ENCODE measurements at regions not wholly inside any gene's neighbourhood (a gene's known extent, or its start where the extent isn't known, plus 50 kb on each side); places are given as distances from the start of the nearest gene placed in this dataset.

DNA sequence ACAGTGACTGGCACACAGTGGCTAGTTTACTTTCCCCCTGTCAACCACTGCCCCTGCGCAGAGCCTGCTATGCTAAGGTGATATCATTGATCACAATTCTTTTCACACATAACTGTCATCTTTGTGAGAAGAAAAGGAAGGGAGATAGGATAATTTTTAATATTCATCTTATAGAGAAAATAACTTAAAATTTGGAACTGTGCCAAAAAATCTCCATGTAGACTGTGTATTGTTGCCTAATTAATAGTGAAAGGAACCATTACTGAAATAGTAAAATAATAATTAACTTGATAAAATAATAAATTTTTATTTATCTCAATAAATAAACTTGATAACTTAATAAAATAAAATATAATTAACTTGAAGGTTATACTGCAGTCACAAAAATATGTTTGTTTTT is 1069.4 kb downstream of the C4orf33 start:
- Histone ChIP-seq H3K4me3 (ENCODE audit: low read depth, low read length) (no peak overlapping the region), H3K79me2 (ENCODE audit: control insufficient read depth, insufficient read depth, low read length, poor library complexity) (no peaks in the 10 kb centered on the region), H2BK12ac (ENCODE audit: low read length) (no peak overlapping the region), H3K18ac (ENCODE audit: low read length) (no peak overlapping the region), H2AK5ac (ENCODE audit: low read length) (no peak overlapping the region), H3K27me3 (ENCODE audit: insufficient read depth, low read length) (no peaks in the 10 kb centered on the region), H3K36me3 (ENCODE audit: control insufficient read depth in 1 of 2, insufficient read depth in 2 of 2, low read length in 2 of 2) (no peaks in the 10 kb centered on the region), H3K14ac (ENCODE audit: low read length) (no peak overlapping the region), H3K4ac (ENCODE audit: low read depth, low read length) (no peak overlapping the region), H2AFZ (ENCODE audit: insufficient read depth, low read length, poor library complexity) (no peak overlapping the region), H2BK5ac (ENCODE audit: low read depth, low read length, poor library complexity) (no peak overlapping the region), H4K8ac (ENCODE audit: low read depth, low read length) (no peak overlapping the region), H3K9me3 (ENCODE audit: insufficient read depth, low read depth, low read length) (no peaks in the 10 kb centered on the region), H4K12ac (ENCODE audit: low read depth, low read length) (no peak overlapping the region), H3K9ac (ENCODE audit: low read length) (no peak overlapping the region), H3K23ac (ENCODE audit: low read length) (no peak overlapping the region), H3K4me2 (ENCODE audit: low read length) (no peak overlapping the region), H3K79me1 (ENCODE audit: low read length) (no peaks in the 10 kb centered on the region), H3K27ac (ENCODE audit: low read depth, low read length) (no peak overlapping the region), H2BK120ac (ENCODE audit: insufficient read depth, low read length, poor library complexity) (no peak overlapping the region), H3K4me1 (ENCODE audit: control insufficient read depth in 1 of 2, insufficient read depth in 2 of 2, low read length in 2 of 2) (no peaks in the 10 kb centered on the region), H4K91ac (ENCODE audit: low read depth, low read length) (no peak overlapping the region)
- no CpG with 5 or more reads among the region's 1 CpG for WGBS (ENCODE audit: extremely low coverage, insufficient coverage, insufficient read length)
- DNase-seq: no peak

DNA sequence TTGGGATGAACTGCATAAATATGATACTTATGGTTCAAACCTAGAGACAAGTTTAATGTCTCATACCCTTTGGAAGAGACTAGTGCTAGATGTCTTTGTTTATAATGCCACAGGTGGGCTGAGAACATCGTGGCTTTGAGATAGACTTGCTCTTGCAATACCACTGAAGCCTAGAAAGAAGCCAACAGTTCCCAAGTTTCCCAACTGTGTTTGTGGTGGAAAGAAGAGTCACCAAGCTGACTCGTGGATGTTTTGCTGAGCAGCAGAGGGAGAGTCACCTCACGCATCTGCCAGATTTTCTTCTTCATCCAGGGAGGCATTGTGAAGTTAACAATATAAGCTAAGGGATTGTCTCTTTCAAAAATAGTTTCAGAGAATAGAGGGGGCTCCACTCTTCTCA is 1076.2 kb downstream of the C4orf33 start:
- Histone ChIP-seq H3K4me3 (ENCODE audit: low read depth, low read length) (no peak overlapping the region), H3K9ac (ENCODE audit: low read length) (no peak overlapping the region), H2BK120ac (ENCODE audit: insufficient read depth, low read length, poor library complexity) (no peak overlapping the region), H3K27ac (ENCODE audit: low read depth, low read length) (no peak overlapping the region), H2AK5ac (ENCODE audit: low read length) (no peak overlapping the region), H3K27me3 (ENCODE audit: insufficient read depth, low read length) (no peaks in the 10 kb centered on the region), H3K23ac (ENCODE audit: low read length) (no peak overlapping the region), H2AFZ (ENCODE audit: insufficient read depth, low read length, poor library complexity) (no peak overlapping the region), H3K79me1 (ENCODE audit: low read length) (no peaks in the 10 kb centered on the region), H3K18ac (ENCODE audit: low read length) (no peak overlapping the region), H2BK5ac (ENCODE audit: low read depth, low read length, poor library complexity) (no peak overlapping the region), H3K14ac (ENCODE audit: low read length) (no peak overlapping the region), H4K91ac (ENCODE audit: low read depth, low read length) (no peak overlapping the region), H3K4ac (ENCODE audit: low read depth, low read length) (no peak overlapping the region), H3K9me3 (ENCODE audit: insufficient read depth, low read depth, low read length) (no peaks in the 10 kb centered on the region), H3K36me3 (ENCODE audit: control insufficient read depth in 1 of 2, insufficient read depth in 2 of 2, low read length in 2 of 2) (no peaks in the 10 kb centered on the region), H4K12ac (ENCODE audit: low read depth, low read length) (no peak overlapping the region), H2BK12ac (ENCODE audit: low read length) (no peak overlapping the region), H3K4me1 (ENCODE audit: control insufficient read depth in 1 of 2, insufficient read depth in 2 of 2, low read length in 2 of 2) (no peaks in the 10 kb centered on the region), H3K4me2 (ENCODE audit: low read length) (no peak overlapping the region), H3K79me2 (ENCODE audit: control insufficient read depth, insufficient read depth, low read length, poor library complexity) (no peaks in the 10 kb centered on the region), H4K8ac (ENCODE audit: low read depth, low read length) (no peak overlapping the region)
- no CpG with 5 or more reads among the region's 3 CpGs for WGBS (ENCODE audit: extremely low coverage, insufficient coverage, insufficient read length)
- no peak for DNase-seq

DNA sequence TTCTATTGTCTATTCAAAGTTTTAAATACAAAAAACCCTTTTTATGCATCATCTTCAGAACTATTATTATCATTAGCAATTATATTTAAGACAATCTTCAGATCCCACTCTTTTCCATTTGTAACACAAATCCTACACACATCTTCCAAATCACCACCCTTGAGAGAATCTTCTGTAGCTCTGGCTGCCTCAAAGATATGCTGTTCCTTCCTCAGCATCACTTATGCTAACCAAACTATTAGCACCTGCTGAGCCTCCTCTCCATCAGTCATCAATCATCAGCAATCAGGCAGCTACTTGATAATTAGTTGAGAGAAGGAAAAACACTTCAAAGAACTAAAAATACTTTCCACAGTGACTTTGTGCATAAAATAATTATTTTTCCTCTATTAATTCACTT is 1082.2 kb downstream of the C4orf33 start:
- Histone ChIP-seq H2AFZ (ENCODE audit: insufficient read depth, low read length, poor library complexity) (no peak overlapping the region), H2BK5ac (ENCODE audit: low read depth, low read length, poor library complexity) (no peak overlapping the region), H3K4me2 (ENCODE audit: low read length) (no peak overlapping the region), H2BK120ac (ENCODE audit: insufficient read depth, low read length, poor library complexity) (no peak overlapping the region), H3K9me3 (ENCODE audit: insufficient read depth, low read depth, low read length) (no peaks in the 10 kb centered on the region), H3K4me1 (ENCODE audit: control insufficient read depth in 1 of 2, insufficient read depth in 2 of 2, low read length in 2 of 2) (no peaks in the 10 kb centered on the region), H4K12ac (ENCODE audit: low read depth, low read length) (no peak overlapping the region), H2BK12ac (ENCODE audit: low read length) (no peak overlapping the region), H4K91ac (ENCODE audit: low read depth, low read length) (no peak overlapping the region), H3K9ac (ENCODE audit: low read length) (no peak overlapping the region), H3K18ac (ENCODE audit: low read length) (no peak overlapping the region), H3K79me1 (ENCODE audit: low read length) (no peaks in the 10 kb centered on the region), H2AK5ac (ENCODE audit: low read length) (no peak overlapping the region), H3K27me3 (ENCODE audit: insufficient read depth, low read length) (no peaks in the 10 kb centered on the region), H3K4ac (ENCODE audit: low read depth, low read length) (no peak overlapping the region), H3K14ac (ENCODE audit: low read length) (no peak overlapping the region), H3K4me3 (ENCODE audit: low read depth, low read length) (no peak overlapping the region), H4K8ac (ENCODE audit: low read depth, low read length) (no peak overlapping the region), H3K79me2 (ENCODE audit: control insufficient read depth, insufficient read depth, low read length, poor library complexity) (no peaks in the 10 kb centered on the region), H3K27ac (ENCODE audit: low read depth, low read length) (no peak overlapping the region), H3K23ac (ENCODE audit: low read length) (no peak overlapping the region), H3K36me3 (ENCODE audit: control insufficient read depth in 1 of 2, insufficient read depth in 2 of 2, low read length in 2 of 2) (no peaks in the 10 kb centered on the region)
- DNase-seq: no peak

DNA sequence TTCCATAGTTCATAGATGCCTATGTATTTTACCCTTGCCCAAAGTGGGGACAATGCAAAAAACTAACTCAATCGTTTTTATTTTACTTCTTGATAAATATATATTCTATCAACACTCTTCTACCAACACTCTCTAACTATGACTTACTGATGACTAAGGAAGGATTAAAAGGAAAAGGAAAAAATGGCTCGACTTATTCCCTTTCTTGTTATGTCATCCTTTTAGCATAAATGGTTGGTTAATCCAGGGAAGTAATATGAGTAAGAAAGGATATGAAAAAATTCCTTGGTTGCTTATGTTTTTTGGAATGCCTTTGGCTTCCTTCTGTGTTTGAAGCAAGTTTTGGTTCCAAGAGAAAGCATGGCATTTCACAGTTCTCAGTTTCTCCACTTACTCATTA is 1087.1 kb downstream of the C4orf33 start:
- H4K12ac ChIP-seq (ENCODE audit: low read depth, low read length): no peak overlapping the region
- H3K18ac ChIP-seq (ENCODE audit: low read length): no peak overlapping the region
- no peaks in the 10 kb centered on the region for H3K27me3 ChIP-seq (ENCODE audit: insufficient read depth, low read length)
- no peak overlapping the region for H3K9ac ChIP-seq (ENCODE audit: low read length)
- no peak overlapping the region for H4K8ac ChIP-seq (ENCODE audit: low read depth, low read length)
- no peaks in the 10 kb centered on the region for H3K79me1 ChIP-seq (ENCODE audit: low read length)
- H3K23ac ChIP-seq (ENCODE audit: low read length): no peak overlapping the region
- WGBS (ENCODE audit: extremely low coverage, insufficient coverage, insufficient read length): no CpG with 5 or more reads among the region's 2 CpGs
- H3K36me3 ChIP-seq (ENCODE audit: control insufficient read depth in 1 of 2, insufficient read depth in 2 of 2, low read length in 2 of 2): no peaks in the 10 kb centered on the region
- no peak overlapping the region for H2BK5ac ChIP-seq (ENCODE audit: low read depth, low read length, poor library complexity)
- H3K4me1 ChIP-seq (ENCODE audit: control insufficient read depth in 1 of 2, insufficient read depth in 2 of 2, low read length in 2 of 2): no peaks in the 10 kb centered on the region
- no peak overlapping the region for H2AFZ ChIP-seq (ENCODE audit: insufficient read depth, low read length, poor library complexity)
- H3K4me2 ChIP-seq (ENCODE audit: low read length): no peak overlapping the region
- no peak overlapping the region for H3K14ac ChIP-seq (ENCODE audit: low read length)
- H3K4ac ChIP-seq (ENCODE audit: low read depth, low read length): no peak overlapping the region
- no peaks in the 10 kb centered on the region for H3K79me2 ChIP-seq (ENCODE audit: control insufficient read depth, insufficient read depth, low read length, poor library complexity)
- no peaks in the 10 kb centered on the region for H3K9me3 ChIP-seq (ENCODE audit: insufficient read depth, low read depth, low read length)
- H3K4me3 ChIP-seq (ENCODE audit: low read depth, low read length): no peak overlapping the region
- no peak overlapping the region for H2BK120ac ChIP-seq (ENCODE audit: insufficient read depth, low read length, poor library complexity)
- H2AK5ac ChIP-seq (ENCODE audit: low read length): no peak overlapping the region
- no peak overlapping the region for H3K27ac ChIP-seq (ENCODE audit: low read depth, low read length)
- H4K91ac ChIP-seq (ENCODE audit: low read depth, low read length): no peak overlapping the region
- DNase-seq: no peak
- H2BK12ac ChIP-seq (ENCODE audit: low read length): no peak overlapping the region

DNA sequence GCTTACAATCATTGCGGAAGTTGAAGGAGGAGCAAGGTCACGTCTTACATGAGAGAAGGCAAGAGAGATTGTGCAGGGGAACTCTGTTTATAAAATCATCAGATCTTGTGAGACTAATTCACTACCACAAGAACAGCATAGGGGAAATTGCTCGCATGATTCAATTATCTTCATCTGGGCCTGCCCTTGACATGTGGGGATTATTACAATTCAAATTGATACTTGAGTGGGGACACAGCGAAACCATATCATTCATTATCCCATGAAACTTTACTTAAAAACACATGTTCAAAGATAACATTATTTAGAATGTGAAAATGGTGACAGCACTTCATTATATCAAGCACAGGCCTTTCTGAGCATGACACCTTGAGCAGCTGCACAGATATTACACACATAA is 1087.8 kb downstream of the C4orf33 start:
- H3K79me2 ChIP-seq (ENCODE audit: control insufficient read depth, insufficient read depth, low read length, poor library complexity): no peaks in the 10 kb centered on the region
- H3K36me3 ChIP-seq (ENCODE audit: control insufficient read depth in 1 of 2, insufficient read depth in 2 of 2, low read length in 2 of 2): no peaks in the 10 kb centered on the region
- no peak overlapping the region for H3K9ac ChIP-seq (ENCODE audit: low read length)
- no peaks in the 10 kb centered on the region for H3K9me3 ChIP-seq (ENCODE audit: insufficient read depth, low read depth, low read length)
- H3K18ac ChIP-seq (ENCODE audit: low read length): no peak overlapping the region
- H3K27me3 ChIP-seq (ENCODE audit: insufficient read depth, low read length): no peaks in the 10 kb centered on the region
- no peaks in the 10 kb centered on the region for H3K79me1 ChIP-seq (ENCODE audit: low read length)
- no peak overlapping the region for H2BK5ac ChIP-seq (ENCODE audit: low read depth, low read length, poor library complexity)
- WGBS (ENCODE audit: extremely low coverage, insufficient coverage, insufficient read length): no CpG with 5 or more reads among the region's 4 CpGs
- no peak overlapping the region for H3K4me2 ChIP-seq (ENCODE audit: low read length)
- no peak overlapping the region for H2AK5ac ChIP-seq (ENCODE audit: low read length)
- no peak overlapping the region for H3K27ac ChIP-seq (ENCODE audit: low read depth, low read length)
- H2AFZ ChIP-seq (ENCODE audit: insufficient read depth, low read length, poor library complexity): no peak overlapping the region
- H4K12ac ChIP-seq (ENCODE audit: low read depth, low read length): no peak overlapping the region
- no peak overlapping the region for H2BK12ac ChIP-seq (ENCODE audit: low read length)
- H3K4me3 ChIP-seq (ENCODE audit: low read depth, low read length): no peak overlapping the region
- no peak overlapping the region for H3K4ac ChIP-seq (ENCODE audit: low read depth, low read length)
- no peak overlapping the region for H3K23ac ChIP-seq (ENCODE audit: low read length)
- no peak overlapping the region for H4K8ac ChIP-seq (ENCODE audit: low read depth, low read length)
- H2BK120ac ChIP-seq (ENCODE audit: insufficient read depth, low read length, poor library complexity): no peak overlapping the region
- DNase-seq: no peak
- H3K4me1 ChIP-seq (ENCODE audit: control insufficient read depth in 1 of 2, insufficient read depth in 2 of 2, low read length in 2 of 2): no peaks in the 10 kb centered on the region
- H4K91ac ChIP-seq (ENCODE audit: low read depth, low read length): no peak overlapping the region
- no peak overlapping the region for H3K14ac ChIP-seq (ENCODE audit: low read length)
